GM12878 (cell line): ENCODE measurements at regions not wholly inside any gene's neighbourhood (a gene's known extent, or its start where the extent isn't known, plus 50 kb on each side); places are given as distances from the start of the nearest gene placed in this dataset.

Experiments used
- BRCA1 ChIP-seq: IDR thresholded peaks from 2 replicates; pipeline ENCODE4 v1.6.1; 2011; ENCODE audit warnings: low read depth, low read length, improper control_type of control experiment
- ETV6 ChIP-seq, 2 experiments: fragments of 450-650 bp in 1 of 2; IDR thresholded peaks in 1 of 2; conservative IDR thresholded peaks in 1 of 2; 2 replicates each; pipeline ENCODE4 v1.6.1; 2014; ENCODE audit warnings: antibody characterized with exemption in 1 of 2, borderline replicate concordance in 1 of 2, low read depth in 1 of 2, mild to moderate bottlenecking in 1 of 2, moderate library complexity in 1 of 2
- EZH2 ChIP-seq: IDR thresholded peaks from 2 replicates; pipeline ENCODE4 v1.6.1; 2012; ENCODE audit warnings: low read depth, mild to moderate bottlenecking, control low read depth, inconsistent platforms, low read length, borderline replicate concordance; ENCODE audit not compliant: control insufficient read depth
- KDM1A ChIP-seq: fragments of 200-600 bp; sonication (generic); IDR thresholded peaks from 2 replicates; pipeline ENCODE4 v1.6.1; 2016; ENCODE audit warnings: borderline replicate concordance
- POLR2AphosphoS2 ChIP-seq: IDR thresholded peaks from 2 replicates; pipeline ENCODE4 v1.6.1; 2011; ENCODE audit warnings: low read depth, mild to moderate bottlenecking, low read length, improper control_type of control experiment, moderate library complexity
- POLR2AphosphoS5 ChIP-seq: IDR thresholded peaks from 2 replicates; pipeline ENCODE4 v1.6.1; 2011; ENCODE audit warnings: mild to moderate bottlenecking, low read length, inconsistent platforms
- RB1 ChIP-seq: fragments of 450-650 bp; formaldehyde crosslinking; IDR thresholded peaks from 2 replicates; pipeline ENCODE4 v1.6.1; 2017; ENCODE audit warnings: mild to moderate bottlenecking, borderline replicate concordance
- SREBF2 ChIP-seq: IDR thresholded peaks from 2 replicates; pipeline ENCODE4 v1.6.1; 2012; ENCODE audit warnings: mild to moderate bottlenecking, low read length
- TF ChIP-seq, protein P1 (sequence below): fragments of 450-650 bp; IDR thresholded peaks from 2 replicates; pipeline ENCODE4 v1.6.1; 2017; ENCODE audit warnings: mild to moderate bottlenecking, low read depth, inconsistent platforms; ENCODE audit not compliant: poor library complexity, severe bottlenecking

DNA sequence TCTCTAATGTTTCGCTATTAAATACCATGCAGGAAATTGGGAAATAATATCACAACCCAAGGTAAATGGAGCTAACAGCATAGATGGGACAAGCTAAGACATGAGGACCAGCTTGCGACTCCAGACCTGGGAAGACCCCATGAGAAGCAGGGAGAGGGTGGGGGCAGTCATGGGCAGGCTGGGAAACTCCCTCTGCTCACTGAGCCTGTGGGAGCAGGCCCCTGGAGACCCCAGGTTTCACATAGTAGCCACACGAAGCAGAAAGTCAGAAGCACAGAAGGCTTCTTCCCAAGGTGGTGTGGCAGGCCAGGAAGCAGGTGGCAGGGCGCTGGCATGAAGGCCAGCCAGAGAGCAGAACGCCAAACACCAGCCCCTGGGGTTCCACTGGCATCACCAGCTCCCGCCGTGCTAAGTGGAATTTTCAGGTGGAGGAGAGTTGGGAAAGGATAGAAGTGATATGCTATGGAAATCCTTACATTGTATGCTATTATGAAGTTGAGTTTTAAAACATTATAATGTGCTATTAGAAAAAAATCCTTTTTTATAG is 99.9 kb upstream of the RNF32 start:
- TF ChIP-seq EZH2 (no peak), BRCA1 (no peak), ETV6 (conservative IDR thresholded peaks at IDR 0.05 in 1 of 2, IDR thresholded peaks at IDR 0.05 in 1 of 2; ENCODE audit: borderline replicate concordance in 1 of 2, low read depth in 1 of 2) (no peak), POLR2AphosphoS5 (no peak), KDM1A (no peak), SREBF2 (no peak), POLR2AphosphoS2 (no peak), RB1 (no peak)
- TF ChIP-seq, protein P1, sequence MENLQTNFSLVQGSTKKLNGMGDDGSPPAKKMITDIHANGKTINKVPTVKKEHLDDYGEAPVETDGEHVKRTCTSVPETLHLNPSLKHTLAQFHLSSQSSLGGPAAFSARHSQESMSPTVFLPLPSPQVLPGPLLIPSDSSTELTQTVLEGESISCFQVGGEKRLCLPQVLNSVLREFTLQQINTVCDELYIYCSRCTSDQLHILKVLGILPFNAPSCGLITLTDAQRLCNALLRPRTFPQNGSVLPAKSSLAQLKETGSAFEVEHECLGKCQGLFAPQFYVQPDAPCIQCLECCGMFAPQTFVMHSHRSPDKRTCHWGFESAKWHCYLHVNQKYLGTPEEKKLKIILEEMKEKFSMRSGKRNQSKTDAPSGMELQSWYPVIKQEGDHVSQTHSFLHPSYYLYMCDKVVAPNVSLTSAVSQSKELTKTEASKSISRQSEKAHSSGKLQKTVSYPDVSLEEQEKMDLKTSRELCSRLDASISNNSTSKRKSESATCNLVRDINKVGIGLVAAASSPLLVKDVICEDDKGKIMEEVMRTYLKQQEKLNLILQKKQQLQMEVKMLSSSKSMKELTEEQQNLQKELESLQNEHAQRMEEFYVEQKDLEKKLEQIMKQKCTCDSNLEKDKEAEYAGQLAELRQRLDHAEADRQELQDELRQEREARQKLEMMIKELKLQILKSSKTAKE = no peak
